ENCODE measurements at regions not wholly inside any gene's neighbourhood (a gene's known extent, or its start where the extent isn't known, plus 50 kb on each side); places are given as distances from the start of the nearest gene placed in this dataset.
"Not testable (repeated sequence)": the region's sequence is repeated elsewhere in the genome, so short reads cannot be mapped to it uniquely, and the experiment has no call there.

- TF ChIP-seq ZNF318 (CRISPR knock-in tag; IDR thresholded peaks at IDR 0.05), result no peak
- TF ChIP-seq REPIN1 (CRISPR knock-in tag; IDR thresholded peaks at IDR 0.05; ENCODE audit: borderline replicate concordance, low read depth), result no peak
- no peak for TF ChIP-seq ATRX (CRISPR knock-in tag; IDR thresholded peaks at IDR 0.05; ENCODE audit: borderline replicate concordance)
- TF ChIP-seq SP4 (CRISPR knock-in tag; IDR thresholded peaks at IDR 0.05), result no peak
- TF ChIP-seq FIP1L1 (IDR thresholded peaks at IDR 0.05; ENCODE audit: borderline replicate concordance, insufficient read depth, low read depth, low read length), result no peak
Observed at GRCh38 chrX:7617994-7618393, 225.0 kb upstream of the VCX start (continued).

- H3K4me2 ChIP-seq (ENCODE audit: low read depth, low read length), result no peak overlapping the region
- H3K9me3 ChIP-seq (ENCODE audit: low read length), result no peaks in the 10 kb centered on the region
- H3K79me2 ChIP-seq (ENCODE audit: insufficient read depth, low read length), result no peaks in the 10 kb centered on the region
- DNase-seq (ENCODE audit: low spot score) (no peak), FAIRE-seq (no peak), ATAC-seq (no peak)
- in situ Hi-C loops (cut with HindIII; ENCODE audit: extremely low pct_ligation_motif_present, low pct_unique_long_range_greater_than_20kb), result no loop called here
- H3K27me3 ChIP-seq (ENCODE audit: control insufficient read depth in 1 of 2, insufficient read depth in 2 of 2, low read length in 2 of 2), result no peaks in the 10 kb centered on the region
- H3K4me1 ChIP-seq (ENCODE audit: insufficient read depth, low read length), result no peaks in the 10 kb centered on the region
- no peak overlapping the region for H3K9ac ChIP-seq (ENCODE audit: insufficient read depth, low read depth, low read length)
- intact Hi-C loops (cut with micrococcal nuclease; ENCODE audit: unreplicated experiment), result no loop called here
- H3K27ac ChIP-seq (ENCODE audit: extremely low read length, insufficient read depth, low read length), result no peak overlapping the region
- ChIA-PET POLR2A (no interaction called here), CTCF (ENCODE audit: low intra/inter-chr PET ratio, low total read pairs) (no interaction called here)
- no peaks in the 10 kb centered on the region for H4K20me1 ChIP-seq (ENCODE audit: insufficient read depth, low read length)
- no peaks in the 10 kb centered on the region for H3K36me3 ChIP-seq (replicated peaks in 1 of 2; ENCODE audit: control insufficient read depth in 1 of 2, insufficient read depth in 2 of 2, low read length in 2 of 2)
- H3K4me3 ChIP-seq (replicated peaks in 1 of 3; ENCODE audit: insufficient read depth in 1 of 3, low read depth in 2 of 3, low read length in 3 of 3), result no peak overlapping the region
- no peak overlapping the region for H2AFZ ChIP-seq (ENCODE audit: low read length)
- 10% methylated on average over 2 of the region's 3 CpGs for WGBS (ENCODE audit: low lambda C conversion rate)
- TF ChIP-seq IRF2 (CRISPR knock-in tag; IDR thresholded peaks at IDR 0.05) (no peak), RBAK (CRISPR knock-in tag; IDR thresholded peaks at IDR 0.05) (no peak), GTF2F1 (IDR thresholded peaks at IDR 0.05; ENCODE audit: low read length) (no peak), ZNF264 (CRISPR knock-in tag; IDR thresholded peaks at IDR 0.05) (no peak)
- no TSS peak for BruUV-seq (replicated peaks)
Observed at GRCh38 chrX:7614616-7615015, 228.4 kb upstream of the VCX start.

- FAIRE-seq, result not testable (repeated sequence)
- WGBS (ENCODE audit: low lambda C conversion rate), result no CpG with 5 or more reads among the region's 29 CpGs
Observed at GRCh38 chrX:7608625-7609024, 234.3 kb upstream of the VCX start.

More at GRCh38 chrX:7608625-7609024, 234.3 kb upstream of the VCX start:
- H3K27me3 ChIP-seq (ENCODE audit: control insufficient read depth in 1 of 2, insufficient read depth in 2 of 2, low read length in 2 of 2); BruUV-seq (replicated peaks); POLR2A ChIA-PET; in situ Hi-C loops (cut with HindIII; ENCODE audit: extremely low pct_ligation_motif_present, low pct_unique_long_range_greater_than_20kb); H3K9ac ChIP-seq (ENCODE audit: insufficient read depth, low read depth, low read length); H4K20me1 ChIP-seq (ENCODE audit: insufficient read depth, low read length); DNase-seq (ENCODE audit: low spot score); H3K27ac ChIP-seq (ENCODE audit: extremely low read length, insufficient read depth, low read length); H3K79me2 ChIP-seq (ENCODE audit: insufficient read depth, low read length); H3K4me3 ChIP-seq (replicated peaks in 1 of 3; ENCODE audit: insufficient read depth in 1 of 3, low read depth in 2 of 3, low read length in 3 of 3); ATAC-seq; H3K36me3 ChIP-seq (replicated peaks in 1 of 2; ENCODE audit: control insufficient read depth in 1 of 2, insufficient read depth in 2 of 2, low read length in 2 of 2); H3K4me1 ChIP-seq (ENCODE audit: insufficient read depth, low read length); H3K9me3 ChIP-seq (ENCODE audit: low read length); H3K4me2 ChIP-seq (ENCODE audit: low read depth, low read length); CTCF ChIA-PET (ENCODE audit: low intra/inter-chr PET ratio, low total read pairs); H2AFZ ChIP-seq (ENCODE audit: low read length); intact Hi-C loops (cut with micrococcal nuclease; ENCODE audit: unreplicated experiment): not testable (repeated sequence)

Measured in HepG2 (cell line).